H1 (cell line): ENCODE measurements at regions not wholly inside any gene's neighbourhood (a gene's known extent, or its start where the extent isn't known, plus 50 kb on each side); places are given as distances from the start of the nearest gene placed in this dataset.

ENCODE experiments used
- CTCF ChIA-PET: fragments of 300-600 bp; sonication (Branson Sonifier 250); formaldehyde crosslinking; loops from one replicate; lab custom pipeline; 2021; ENCODE audit not compliant: partially characterized antibody; lab: Charles Lee
- POLR2A ChIA-PET: fragments of 300-600 bp; sonication (Branson Sonifier 250); formaldehyde crosslinking; loops from one replicate; lab custom pipeline; 2021; ENCODE audit warnings: inconsistent platforms; ENCODE audit not compliant: partially characterized antibody; lab: Charles Lee
- DNase-seq, 2 experiments: peaks; one replicate each; pipeline versions ENCODE4 v3.0.0 to v3.0.0-alpha.2; 2010 to 2022; ENCODE audit warnings: low spot score in 2 of 2, low read depth in 1 of 2, mixed read lengths in 1 of 2
- FAIRE-seq: peaks from 2 replicates; lab custom pipeline; 2011; peaks lifted over from hg19 to GRCh38; lab: Jason Lieb, UNC
- H2AFZ ChIP-seq: 2 replicates; pipeline ENCODE4 v1.8.1; 2012; ENCODE audit warnings: low read length, inconsistent platforms
- H2AK5ac ChIP-seq: 2 replicates; pipeline ENCODE4 v1.6.1; 2013; ENCODE audit warnings: low read depth, low read length
- H2BK120ac ChIP-seq: replicated peaks from 2 replicates; pipeline ENCODE3; 2013; ENCODE audit warnings: low read depth, low read length, inconsistent platforms
- H2BK12ac ChIP-seq: 2 replicates; pipeline ENCODE4 v1.6.1; 2013; ENCODE audit warnings: low read depth, low read length
- H2BK15ac ChIP-seq: 2 replicates; pipeline ENCODE4 v1.6.1; 2013; ENCODE audit warnings: low read length
- H2BK20ac ChIP-seq: 2 replicates; pipeline ENCODE4 v1.6.1; 2013; ENCODE audit warnings: low read length
- H2BK5ac ChIP-seq: 2 replicates; pipeline ENCODE4 v1.6.1; 2013; ENCODE audit warnings: low read depth, low read length
- H3K14ac ChIP-seq: 2 replicates; pipeline ENCODE4 v1.6.1; 2013; ENCODE audit warnings: inconsistent platforms; ENCODE audit not compliant: insufficient read length
- H3K18ac ChIP-seq: 2 replicates; pipeline ENCODE4 v1.6.1; 2013; ENCODE audit warnings: low read length; ENCODE audit errors: extremely low read depth
- H3K23ac ChIP-seq: 2 replicates; pipeline ENCODE4 v1.6.1; 2013; ENCODE audit warnings: inconsistent platforms; ENCODE audit not compliant: insufficient read length
- H3K23me2 ChIP-seq: 2 replicates; pipeline ENCODE4 v1.6.1; 2013; ENCODE audit warnings: low read depth, low read length
- H3K27ac ChIP-seq: 2 replicates; pipeline ENCODE4 v1.6.1; 2011; ENCODE audit warnings: low read depth, low read length, inconsistent platforms
- H3K27me3 ChIP-seq, 4 experiments: replicated peaks in 1 of 4; 1 replicate in 1 of 4; 2 replicates in 3 of 4; pipeline versions ENCODE4 v1.6.1 to v1.8.1; 2011 to 2013; ENCODE audit warnings: low read length in 3 of 4, mild to moderate bottlenecking in 3 of 4, inconsistent platforms in 2 of 4, mixed read lengths in 2 of 4, moderate library complexity in 1 of 4; ENCODE audit not compliant: control insufficient read depth in 3 of 4, insufficient read depth in 3 of 4; ENCODE audit errors: extremely low read depth in 1 of 4
- H3K36me3 ChIP-seq, 4 experiments: 2 replicates each; pipeline versions ENCODE4 v1.6.1 to v1.8.1; 2011 to 2013; ENCODE audit warnings: mild to moderate bottlenecking in 4 of 4, low read length in 3 of 4, moderate library complexity in 2 of 4, control low read depth in 1 of 4, inconsistent platforms in 1 of 4; ENCODE audit not compliant: insufficient read depth in 4 of 4, control insufficient read depth in 2 of 4
- H3K4ac ChIP-seq: replicated peaks from 2 replicates; pipeline ENCODE3; 2013; ENCODE audit warnings: low read length, low read depth, mixed read lengths, inconsistent platforms; ENCODE audit not compliant: insufficient read length
- H3K4me1 ChIP-seq, 4 experiments: replicated peaks in 1 of 4; 1 replicate in 1 of 4; 2 replicates in 3 of 4; pipeline versions ENCODE4 v1.6.1 to v1.8.1; 2011 to 2013; ENCODE audit warnings: low read length in 3 of 4, inconsistent platforms in 2 of 4, mixed read lengths in 1 of 4; ENCODE audit not compliant: insufficient read depth in 4 of 4, control insufficient read depth in 3 of 4
- H3K4me2 ChIP-seq, 2 experiments: 2 replicates each; pipeline versions ENCODE4 v1.6.1 to v1.8.1; 2011 to 2013; ENCODE audit warnings: low read depth in 2 of 2, low read length in 2 of 2, control low read depth in 1 of 2, inconsistent platforms in 1 of 2, mild to moderate bottlenecking in 1 of 2; ENCODE audit not compliant: insufficient read depth in 1 of 2
- H3K4me3 ChIP-seq, 4 experiments: fragments of 200-600, 300-600 bp in 1 of 4; sonication (generic), shearing (Covaris generic), sonication (Bioruptor Twin) in 1 of 4; 2 replicates each; pipeline versions ENCODE4 v1.5.1 to v1.8.1; 2011 to 2016; ENCODE audit warnings: low read length in 4 of 4, low read depth in 3 of 4, control low read depth in 2 of 4, inconsistent platforms in 2 of 4, mild to moderate bottlenecking in 2 of 4, mixed read lengths in 1 of 4, moderate library complexity in 1 of 4; ENCODE audit not compliant: insufficient read depth in 2 of 4; ENCODE audit errors: extremely low read depth in 1 of 4
- H3K56ac ChIP-seq: replicated peaks from 2 replicates; pipeline ENCODE3; 2013; ENCODE audit warnings: low read depth, mild to moderate bottlenecking, mixed read lengths, low read length, inconsistent platforms; ENCODE audit not compliant: insufficient read length
- H3K79me1 ChIP-seq: 2 replicates; pipeline ENCODE4 v1.6.1; 2013; ENCODE audit warnings: low read depth, low read length, control low read depth
- H3K79me2 ChIP-seq, 2 experiments: 2 replicates each; pipeline versions ENCODE4 v1.6.1 to v1.8.1; 2012 to 2013; ENCODE audit warnings: low read length in 2 of 2, mild to moderate bottlenecking in 2 of 2, inconsistent platforms in 1 of 2; ENCODE audit not compliant: insufficient read depth in 2 of 2, control insufficient read depth in 1 of 2
- H3K9ac ChIP-seq, 4 experiments: replicated peaks in 1 of 4; 1 replicate in 1 of 4; 2 replicates in 3 of 4; pipeline versions ENCODE4 v1.6.1 to v1.8.1; 2011 to 2013; ENCODE audit warnings: low read depth in 3 of 4, low read length in 3 of 4, control low read depth in 2 of 4, mild to moderate bottlenecking in 2 of 4, moderate library complexity in 2 of 4, inconsistent platforms in 1 of 4; ENCODE audit errors: extremely low read depth in 1 of 4
- H3K9me3 ChIP-seq, 2 experiments: 2 replicates each; pipeline versions ENCODE4 v1.6.1 to v1.8.1; 2012 to 2013; ENCODE audit warnings: mild to moderate bottlenecking in 2 of 2, moderate library complexity in 2 of 2, control low read depth in 1 of 2, inconsistent platforms in 1 of 2, low read depth in 1 of 2, low read length in 1 of 2, mixed read lengths in 1 of 2; ENCODE audit not compliant: insufficient read depth in 2 of 2
- H4K20me1 ChIP-seq, 2 experiments: replicated peaks in 1 of 2; 2 replicates each; pipeline versions ENCODE3 to v1.8.1; 2011 to 2013; ENCODE audit warnings: inconsistent platforms in 2 of 2, low read length in 2 of 2, mild to moderate bottlenecking in 1 of 2; ENCODE audit not compliant: insufficient read depth in 2 of 2, control insufficient read depth in 1 of 2
- H4K5ac ChIP-seq: 2 replicates; pipeline ENCODE4 v1.6.1; 2013; ENCODE audit warnings: low read length, low read depth, mixed read lengths, inconsistent platforms; ENCODE audit not compliant: insufficient read length
- H4K8ac ChIP-seq: 2 replicates; pipeline ENCODE4 v1.8.0; 2013; ENCODE audit warnings: mild to moderate bottlenecking, moderate library complexity, low read length, inconsistent platforms; ENCODE audit not compliant: insufficient read depth; ENCODE audit errors: extremely low read depth
- H4K91ac ChIP-seq: replicated peaks from 2 replicates; pipeline ENCODE3; 2013; ENCODE audit warnings: low read length, mixed read lengths, inconsistent platforms; ENCODE audit not compliant: insufficient read length
- HDAC6 ChIP-seq: IDR thresholded peaks from one replicate; pipeline ENCODE4 v1.7.1; 2012; ENCODE audit warnings: low read depth, mild to moderate bottlenecking, inconsistent platforms, low read length, moderate library complexity
- JUND ChIP-seq: IDR thresholded peaks from 2 replicates; pipeline ENCODE4 v1.6.1; 2011; ENCODE audit warnings: mild to moderate bottlenecking, improper control_type of control experiment, low read length
- NRF1 ChIP-seq: IDR thresholded peaks from 2 replicates; pipeline ENCODE4 v1.6.1; 2011; ENCODE audit warnings: mild to moderate bottlenecking, low read depth, low read length, improper control_type of control experiment
- USF2 ChIP-seq: IDR thresholded peaks from 2 replicates; pipeline ENCODE4 v1.6.1; 2011; ENCODE audit warnings: low read length, improper control_type of control experiment
- WGBS, 2 experiments: shearing (Covaris generic) in 1 of 2; methylation state at CpG; one replicate each; pipeline versions ENCODE4 v1.1.6 to v1.1.7; 2013 to 2015; ENCODE audit warnings: low lambda C conversion rate in 2 of 2, mixed read lengths in 2 of 2, inconsistent platforms in 1 of 2, low coverage in 1 of 2, missing lambda C conversion rate in 1 of 2; ENCODE audit not compliant: insufficient replicate concordance in 2 of 2, insufficient coverage in 1 of 2, insufficient read length in 1 of 2; ENCODE audit errors: extremely low coverage in 1 of 2, missing lambda C conversion rate in 1 of 2; 5-methylcytosine and 5-hydroxymethylcytosine counted together

GRCh38 chr5:107072967-107073366 is 597.8 kb downstream of the EFNA5 start:
- H2AFZ ChIP-seq = no peak overlapping the region
- H3K56ac ChIP-seq = no peak overlapping the region
- no peak overlapping the region for H2BK12ac ChIP-seq
- no peak overlapping the region for H3K4ac ChIP-seq
- no peak overlapping the region for H4K91ac ChIP-seq
- H3K14ac ChIP-seq = no peak overlapping the region
- H3K9ac ChIP-seq = no peak overlapping the region
- ChIA-PET CTCF (no interaction called here), POLR2A (no interaction called here)
- FAIRE-seq (no peak), DNase-seq (no peak)
- no peaks in the 10 kb centered on the region for H3K23me2 ChIP-seq
- no peaks in the 10 kb centered on the region for H3K27me3 ChIP-seq
- no peaks in the 10 kb centered on the region for H4K20me1 ChIP-seq
- H2BK5ac ChIP-seq = no peak overlapping the region
- H3K79me2 ChIP-seq = no peaks in the 10 kb centered on the region
- no peak overlapping the region for H2AK5ac ChIP-seq
- H3K4me3 ChIP-seq = no peak overlapping the region
- peaks cover 0 to 7% of the 10 kb centered on the region in 2 experiments; a peak in 2 of 4 replicates for H3K9me3 ChIP-seq
- H3K23ac ChIP-seq = no peak overlapping the region
- no peaks in the 10 kb centered on the region for H3K36me3 ChIP-seq
- H2BK120ac ChIP-seq = no peak overlapping the region
- no peak overlapping the region for H3K4me2 ChIP-seq
- no peak overlapping the region for H2BK20ac ChIP-seq
- peaks cover 0 to 3% (median under 1%) of the 10 kb centered on the region in 4 experiments; a peak in 1 of 7 replicates for H3K4me1 ChIP-seq
- H2BK15ac ChIP-seq = no peak overlapping the region
- H4K8ac ChIP-seq = no peak overlapping the region
- H4K5ac ChIP-seq = no peak overlapping the region
- 96% methylated on average over 1 of the region's 1 CpG; no CpG with 5 or more reads in 1 of the 2 experiments for WGBS, 2 experiments
- no peak overlapping the region for H3K18ac ChIP-seq
- no peaks in the 10 kb centered on the region for H3K79me1 ChIP-seq
- no peak overlapping the region for H3K27ac ChIP-seq
- TF ChIP-seq NRF1 (no peak), USF2 (no peak), JUND (no peak), HDAC6 (no peak)
